GM10266 (cell line): ENCODE measurements at regions not wholly inside any gene's neighbourhood (a gene's known extent, or its start where the extent isn't known, plus 50 kb on each side); places are given as distances from the start of the nearest gene placed in this dataset.

Experiments used
- DNase-seq: peaks from one replicate; pipeline ENCODE4 v3.0.0; 2012; ENCODE audit errors: extremely low spot score
- CTCF ChIP-seq: IDR thresholded peaks from 2 replicates; pipeline ENCODE4 v1.5.1; 2012; ENCODE audit warnings: mild to moderate bottlenecking, low read depth; ENCODE audit not compliant: control insufficient read depth, insufficient read depth; ENCODE audit errors: missing control alignments

GRCh38 chr5:93870649-93871048, 129.2 kb upstream of the POU5F2 start:
- no peak for TF ChIP-seq CTCF
- DNase-seq: no peak

- no peak for TF ChIP-seq CTCF
- DNase-seq: no peak
These were observed 127.5 kb upstream of the POU5F2 start for GRCh38 chr5:93868851-93869250.

- no peak for TF ChIP-seq CTCF
These were observed 108.9 kb upstream of the POU5F2 start for GRCh38 chr5:93850311-93850710.

GRCh38 chr5:93845376-93845775, 104.0 kb upstream of the POU5F2 start:
- DNase-seq: no peak
- TF ChIP-seq CTCF: no peak

More at GRCh38 chr5:93850311-93850710, 108.9 kb upstream of the POU5F2 start:
- DNase-seq: no peak

GRCh38 chr5:93831449-93831848, 90.0 kb upstream of the POU5F2 start:
- TF ChIP-seq CTCF: no peak

GRCh38 chr5:93830893-93831292, 89.5 kb upstream of the POU5F2 start:
- no peak for TF ChIP-seq CTCF
- no peak for DNase-seq

More at GRCh38 chr5:93831449-93831848, 90.0 kb upstream of the POU5F2 start:
- no peak for DNase-seq

- no peak for TF ChIP-seq CTCF
- no peak for DNase-seq
These were observed 87.9 kb upstream of the POU5F2 start for GRCh38 chr5:93829346-93829745.
